ENCODE measurements at regions not wholly inside any gene's neighbourhood (a gene's known extent, or its start where the extent isn't known, plus 50 kb on each side); places are given as distances from the start of the nearest gene placed in this dataset.

DNA sequence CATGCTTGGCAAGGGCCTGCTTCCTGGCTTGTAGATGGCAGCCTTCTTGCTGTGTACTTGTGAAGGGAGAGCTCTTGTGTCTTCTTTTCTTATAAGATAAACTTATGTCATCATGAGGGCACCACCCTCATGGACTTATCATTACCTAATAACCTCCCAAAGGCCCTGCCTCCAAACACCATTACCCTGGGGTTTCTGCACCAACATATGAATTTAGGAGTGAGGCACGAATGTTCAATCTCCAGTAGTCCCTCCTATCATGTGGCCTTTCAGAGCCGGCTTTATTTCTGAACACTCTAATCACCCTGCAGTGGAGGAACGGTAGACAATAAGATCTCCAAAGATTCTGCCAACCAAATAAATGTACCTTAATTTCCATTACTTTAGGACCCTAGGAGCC is 144.3 kb downstream of the ABCC12 start:
- H3K27ac ChIP-seq (replicated peaks in 1 of 4): no peak overlapping the region
- H3K36me3 ChIP-seq: no peaks in the 10 kb centered on the region
- TF ChIP-seq POLR2AphosphoS5 (IDR thresholded peaks at IDR 0.05) (no peak), EP300 (IDR thresholded peaks at IDR 0.05) (no peak), POLR2A (IDR thresholded peaks at IDR 0.05; ENCODE audit: low read depth) (no peak)
- TF ChIP-seq, protein P1, sequence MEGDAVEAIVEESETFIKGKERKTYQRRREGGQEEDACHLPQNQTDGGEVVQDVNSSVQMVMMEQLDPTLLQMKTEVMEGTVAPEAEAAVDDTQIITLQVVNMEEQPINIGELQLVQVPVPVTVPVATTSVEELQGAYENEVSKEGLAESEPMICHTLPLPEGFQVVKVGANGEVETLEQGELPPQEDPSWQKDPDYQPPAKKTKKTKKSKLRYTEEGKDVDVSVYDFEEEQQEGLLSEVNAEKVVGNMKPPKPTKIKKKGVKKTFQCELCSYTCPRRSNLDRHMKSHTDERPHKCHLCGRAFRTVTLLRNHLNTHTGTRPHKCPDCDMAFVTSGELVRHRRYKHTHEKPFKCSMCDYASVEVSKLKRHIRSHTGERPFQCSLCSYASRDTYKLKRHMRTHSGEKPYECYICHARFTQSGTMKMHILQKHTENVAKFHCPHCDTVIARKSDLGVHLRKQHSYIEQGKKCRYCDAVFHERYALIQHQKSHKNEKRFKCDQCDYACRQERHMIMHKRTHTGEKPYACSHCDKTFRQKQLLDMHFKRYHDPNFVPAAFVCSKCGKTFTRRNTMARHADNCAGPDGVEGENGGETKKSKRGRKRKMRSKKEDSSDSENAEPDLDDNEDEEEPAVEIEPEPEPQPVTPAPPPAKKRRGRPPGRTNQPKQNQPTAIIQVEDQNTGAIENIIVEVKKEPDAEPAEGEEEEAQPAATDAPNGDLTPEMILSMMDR (IDR thresholded peaks at IDR 0.05): no peak
- 79% methylated on average over 3 of the region's 3 CpGs for WGBS
- H3K27me3 ChIP-seq: no peaks in the 10 kb centered on the region
- H3K4me3 ChIP-seq: no peak overlapping the region
- H3K4me1 ChIP-seq: no peaks in the 10 kb centered on the region
- intact Hi-C loops (cut with DNase I): no loop called here
- no peaks in the 10 kb centered on the region for H3K9me3 ChIP-seq
- peak; percentile 75 for DNase-seq (ENCODE audit: extremely low spot score)

DNA sequence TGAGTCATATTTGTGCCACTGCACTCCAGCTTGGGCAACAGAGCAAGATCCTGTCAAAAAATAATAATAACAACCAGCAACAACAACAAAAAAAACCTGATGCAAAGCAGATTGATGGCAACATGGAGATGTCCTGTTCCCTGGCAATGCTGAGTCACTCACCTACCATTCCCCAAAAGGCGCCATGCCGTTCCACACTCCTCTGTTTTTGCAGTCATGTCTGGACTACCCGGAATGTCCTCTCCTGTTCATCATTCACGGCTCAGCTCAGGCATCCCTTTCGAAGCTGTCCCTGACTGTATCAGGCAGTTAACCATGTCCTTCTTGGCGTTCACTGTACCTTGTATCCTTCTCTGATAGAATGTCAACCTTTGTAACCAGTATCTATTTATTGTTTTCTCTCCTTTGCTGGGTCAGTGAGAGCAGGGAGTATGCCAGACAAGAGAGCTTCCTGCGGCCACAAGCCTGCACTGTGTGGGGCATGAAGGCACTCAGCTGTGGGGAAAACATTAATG is 147.7 kb downstream of the ABCC12 start:
- DNase-seq (ENCODE audit: extremely low spot score): peak; percentile 68
- H3K36me3 ChIP-seq: no peaks in the 10 kb centered on the region
- no peak overlapping the region for H3K4me3 ChIP-seq
- H3K27me3 ChIP-seq: no peaks in the 10 kb centered on the region
- H3K4me1 ChIP-seq: no peaks in the 10 kb centered on the region
- H3K27ac ChIP-seq (replicated peaks in 1 of 4): no peak overlapping the region
- WGBS: 82% methylated on average over 7 of the region's 7 CpGs
- H3K9me3 ChIP-seq: no peaks in the 10 kb centered on the region
- intact Hi-C loops (cut with DNase I): no loop called here
- TF ChIP-seq POLR2A (IDR thresholded peaks at IDR 0.05; ENCODE audit: low read depth): no peak
- no peak for TF ChIP-seq POLR2AphosphoS5 (IDR thresholded peaks at IDR 0.05)
- no peak for TF ChIP-seq EP300 (IDR thresholded peaks at IDR 0.05)
- TF ChIP-seq, protein P1 (IDR thresholded peaks at IDR 0.05): no peak

DNA sequence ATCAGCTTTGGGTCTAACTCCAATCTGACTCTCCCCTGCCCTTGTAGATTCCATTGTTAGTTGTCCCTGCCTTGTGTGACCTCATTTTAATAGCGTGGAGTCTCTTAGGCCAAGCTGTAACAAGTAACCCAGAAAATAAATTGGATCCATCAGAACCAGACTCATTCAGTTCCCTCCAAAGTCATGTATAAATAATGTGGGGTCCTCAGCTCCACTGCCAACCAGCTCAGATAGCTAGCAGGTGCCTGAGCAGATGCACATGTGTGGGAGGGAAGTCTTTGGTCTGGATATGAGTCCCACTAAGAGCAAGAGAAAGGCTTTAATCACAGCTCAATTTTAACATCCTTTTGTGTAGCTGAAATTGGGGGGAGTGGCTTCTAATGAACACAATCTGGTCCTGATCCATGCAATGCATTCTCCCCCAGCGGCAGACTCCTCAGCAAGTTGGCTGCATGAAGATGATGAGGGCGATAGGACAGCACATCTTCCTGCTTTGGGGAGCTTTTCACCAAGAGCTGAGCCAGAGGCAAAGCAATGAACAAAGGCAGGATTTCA is 151.6 kb downstream of the ABCC12 start:
- 75% methylated on average over 3 of the region's 3 CpGs for WGBS
- Histone ChIP-seq H3K9me3 (no peaks in the 10 kb centered on the region), H3K4me3 (no peak overlapping the region), H3K4me1 (no peaks in the 10 kb centered on the region), H3K27ac (replicated peaks in 1 of 4) (no peak overlapping the region), H3K36me3 (no peaks in the 10 kb centered on the region), H3K27me3 (no peaks in the 10 kb centered on the region)
- intact Hi-C loops (cut with DNase I): no loop called here
- TF ChIP-seq POLR2AphosphoS5 (IDR thresholded peaks at IDR 0.05): no peak
- DNase-seq (ENCODE audit: extremely low spot score): peak; percentile 75

DNA sequence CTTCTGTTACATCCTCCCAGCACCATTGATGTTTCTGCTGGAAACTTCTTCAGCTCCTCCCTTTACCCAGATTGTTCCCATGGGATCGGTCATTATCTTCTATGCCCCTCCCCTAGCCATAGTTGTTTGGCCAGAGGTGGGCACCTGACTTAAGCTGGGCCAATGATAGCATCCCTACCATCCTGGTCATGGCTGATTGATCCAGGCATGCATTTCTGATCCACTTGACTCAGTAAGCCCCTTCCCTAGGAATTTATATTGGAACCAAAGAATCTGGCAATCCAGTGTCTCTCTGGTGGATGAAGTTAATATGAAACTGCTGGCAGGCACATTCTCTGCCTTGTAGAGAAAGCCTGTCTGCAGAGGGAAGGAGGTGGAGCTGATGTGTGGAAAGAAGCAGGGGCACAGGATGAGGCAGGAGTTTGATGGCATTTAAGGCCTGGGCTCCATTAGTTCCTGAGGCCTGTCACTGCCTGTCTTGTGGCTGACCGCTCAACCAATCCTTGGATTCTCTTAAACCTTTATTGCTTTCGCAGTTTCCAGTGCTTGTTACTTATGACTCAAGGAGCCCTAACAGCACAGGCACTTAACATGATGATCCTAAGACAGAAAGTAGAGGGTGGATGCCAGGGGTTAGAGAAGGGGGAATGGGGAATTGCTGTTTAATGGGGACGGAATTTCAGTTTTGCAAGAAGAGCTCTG is 152.4 kb downstream of the ABCC12 start:
- no peaks in the 10 kb centered on the region for H3K9me3 ChIP-seq
- no peaks in the 10 kb centered on the region for H3K27me3 ChIP-seq
- intact Hi-C loops (cut with DNase I): no loop called here
- TF ChIP-seq, protein P1 (IDR thresholded peaks at IDR 0.05): no peak
- TF ChIP-seq POLR2A (IDR thresholded peaks at IDR 0.05; ENCODE audit: low read depth): no peak
- TF ChIP-seq EP300 (IDR thresholded peaks at IDR 0.05): no peak
- TF ChIP-seq POLR2AphosphoS5 (IDR thresholded peaks at IDR 0.05): no peak
- peak; percentile 62 for DNase-seq (ENCODE audit: extremely low spot score)
- no peak overlapping the region for H3K4me3 ChIP-seq
- H3K36me3 ChIP-seq: no peaks in the 10 kb centered on the region
- no peaks in the 10 kb centered on the region for H3K4me1 ChIP-seq
- 89% methylated on average over 4 of the region's 4 CpGs for WGBS
- H3K27ac ChIP-seq (replicated peaks in 1 of 4): no peak overlapping the region

DNA sequence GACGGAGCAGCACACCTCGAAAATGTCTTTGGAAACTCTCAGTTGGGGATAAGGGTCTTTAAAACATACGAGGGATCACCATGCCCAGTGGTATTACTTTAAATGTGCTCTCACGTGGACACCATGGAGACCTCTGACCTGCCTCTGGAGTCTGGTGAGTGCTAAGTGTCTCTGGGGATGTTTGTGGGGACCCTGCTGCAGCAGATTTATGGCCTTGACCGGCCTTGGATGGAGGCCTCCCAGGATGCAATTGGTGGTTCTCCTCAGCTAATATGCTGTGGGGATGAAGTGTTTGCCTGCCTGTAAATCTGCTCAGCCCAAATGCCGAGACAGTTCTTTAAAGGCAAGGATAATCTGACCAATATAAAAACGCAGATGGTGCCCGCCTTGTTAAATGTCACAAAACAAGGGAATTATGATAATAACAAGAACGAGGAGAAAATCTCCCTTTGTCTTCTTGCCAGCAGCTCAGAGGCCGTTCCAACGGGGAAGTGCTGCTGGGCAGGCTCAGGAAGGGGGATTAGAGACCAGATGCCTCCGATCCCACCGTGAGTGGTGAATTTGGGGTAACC is 154.4 kb downstream of the ABCC12 start:
- Histone ChIP-seq H3K4me3 (no peak overlapping the region), H3K36me3 (no peaks in the 10 kb centered on the region), H3K27ac (replicated peaks in 1 of 4) (no peak overlapping the region), H3K27me3 (no peaks in the 10 kb centered on the region), H3K9me3 (no peaks in the 10 kb centered on the region), H3K4me1 (no peaks in the 10 kb centered on the region)
- 72% methylated on average over 13 of the region's 13 CpGs for WGBS
- TF ChIP-seq, protein P1 (IDR thresholded peaks at IDR 0.05): no peak
- peak; percentile 72 for DNase-seq (ENCODE audit: extremely low spot score)
- intact Hi-C loops (cut with DNase I): no loop called here

Measured in esophagus muscularis mucosa (tissue), 4 donors.